Stimulated activated CD4-positive, alpha-beta T cell treated with anti-CD3 and anti-CD28 coated beads, Interleukin-12 subunit alpha, Interleukin-12 subunit beta, amount 100 ng/mL, for 24 hours (primary cell): ENCODE measurements at regions not wholly inside any gene's neighbourhood (a gene's known extent, or its start where the extent isn't known, plus 50 kb on each side); places are given as distances from the start of the nearest gene placed in this dataset.

ENCODE experiments used
- DNase-seq, 2 experiments: peaks; one replicate each; pipeline ENCODE4 v3.0.0-alpha.2; 2020; ENCODE audit warnings: low read depth in 2 of 2

DNA sequence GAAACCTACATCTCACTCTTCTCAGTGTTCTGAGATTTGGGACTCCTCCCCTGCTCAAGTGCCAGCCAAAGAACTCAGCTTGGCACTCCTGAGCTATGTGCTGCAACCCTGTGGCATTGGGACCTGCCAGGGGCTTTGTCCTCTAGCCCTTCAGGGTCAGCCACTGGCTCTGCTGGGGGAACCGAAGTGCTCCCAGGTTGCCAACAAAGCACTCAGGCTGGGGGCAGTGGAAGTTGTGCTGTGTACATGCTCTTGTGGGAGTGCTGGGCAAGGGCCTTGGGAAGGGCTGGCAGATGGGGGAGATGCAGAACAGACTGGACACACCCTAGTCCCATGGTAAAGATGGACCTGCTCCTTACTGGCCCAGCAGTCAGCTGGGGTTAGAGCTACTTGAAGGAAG lies 498.6 kb downstream of the CAAP1 start:
- DNase-seq = no peak

DNA sequence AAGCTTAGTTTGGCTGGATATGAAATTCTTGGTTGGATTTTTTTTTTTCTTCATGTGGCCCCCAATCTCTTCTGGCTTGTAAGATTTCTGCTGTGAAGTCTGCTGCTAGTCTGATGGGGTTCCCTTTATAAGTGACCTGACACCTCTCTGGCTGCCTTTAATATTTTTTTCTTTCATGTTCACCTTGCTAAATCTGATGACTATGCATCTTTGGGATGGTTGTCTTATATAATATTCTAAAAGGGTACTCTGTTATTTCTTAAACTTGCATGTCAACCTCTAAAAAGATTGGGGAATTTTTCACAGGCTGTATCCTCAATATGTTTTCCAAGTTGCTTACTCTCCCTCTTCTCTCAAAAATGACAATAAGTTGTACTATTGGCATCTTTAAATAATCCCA lies 500.0 kb downstream of the CAAP1 start:
- no peak for DNase-seq

DNA sequence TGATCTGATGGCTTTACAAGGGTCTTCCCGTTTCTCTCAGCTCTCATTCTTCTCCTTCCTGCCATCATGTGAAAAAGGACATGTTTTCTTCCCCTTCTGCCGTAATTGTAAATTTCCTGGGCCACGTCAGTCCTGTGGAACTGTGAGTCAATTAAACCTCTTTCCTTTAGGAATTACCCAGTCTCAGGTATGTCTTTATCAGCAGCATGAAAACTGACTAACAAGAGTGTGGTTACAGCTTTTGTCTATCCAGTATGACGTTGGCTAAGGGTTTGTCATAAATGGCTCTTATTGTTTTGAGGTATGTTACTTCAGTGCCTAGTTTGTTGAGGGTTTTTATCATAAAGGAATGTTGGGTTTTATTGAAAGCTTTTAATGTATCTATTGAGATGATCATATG lies 501.6 kb downstream of the CAAP1 start:
- DNase-seq = no peak

DNA sequence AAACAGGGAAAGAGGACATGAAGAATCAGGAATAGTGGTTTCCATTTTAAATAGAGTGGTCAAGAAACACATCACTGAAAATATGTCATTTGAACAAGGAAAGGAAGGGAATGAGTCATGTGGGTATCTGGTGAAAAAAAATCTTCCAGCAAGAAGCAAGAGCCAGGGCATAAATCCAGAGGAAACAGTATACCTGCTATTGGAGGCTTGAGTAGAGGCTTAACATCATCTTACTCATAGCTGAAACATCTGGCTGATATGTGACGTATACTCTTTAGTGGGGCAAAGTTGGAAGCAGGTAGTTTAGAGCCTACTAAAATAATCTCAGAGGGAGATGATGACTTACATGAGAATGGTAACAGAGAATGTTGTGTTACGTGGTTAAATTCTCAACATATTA lies 517.2 kb downstream of the CAAP1 start:
- no peak for DNase-seq

DNA sequence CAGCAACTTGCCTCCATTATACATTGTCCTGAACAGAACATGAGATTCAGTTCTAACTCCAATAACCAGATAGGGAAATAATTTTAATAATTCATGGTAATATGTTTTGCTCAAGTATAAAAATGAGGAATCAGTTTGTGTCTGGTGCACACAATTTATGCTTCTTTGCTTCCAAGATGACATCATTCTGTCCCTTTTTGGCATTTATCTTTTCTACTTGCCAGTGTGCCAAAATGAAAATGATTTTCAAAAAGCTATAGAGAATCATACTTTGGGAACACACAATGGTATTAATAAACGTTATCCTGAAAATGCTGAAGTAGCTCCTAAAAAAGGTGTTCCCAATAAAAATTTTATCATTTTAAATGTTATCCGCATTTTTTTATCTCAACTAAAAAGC lies 519.0 kb downstream of the CAAP1 start:
- no peak for DNase-seq

DNA sequence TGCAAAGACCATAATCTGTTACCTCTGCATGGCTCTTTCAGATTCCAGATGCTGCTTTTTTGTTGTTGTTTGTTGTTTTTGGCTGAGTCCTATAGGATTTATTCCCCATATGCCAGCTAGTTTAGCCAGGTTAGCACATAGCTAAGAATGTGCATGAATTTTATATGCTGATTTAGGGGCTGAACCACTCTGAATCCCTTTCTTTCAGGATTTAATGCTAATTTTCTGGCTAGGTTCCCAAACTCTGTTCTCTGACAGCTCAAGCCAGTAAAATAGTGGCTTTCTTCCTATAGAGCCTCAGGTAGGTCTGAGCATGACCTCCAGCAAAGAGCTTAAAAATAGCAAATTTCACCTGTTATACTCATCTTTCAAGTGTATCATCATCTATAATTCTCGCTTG lies 521.4 kb downstream of the CAAP1 start:
- DNase-seq = no peak

DNA sequence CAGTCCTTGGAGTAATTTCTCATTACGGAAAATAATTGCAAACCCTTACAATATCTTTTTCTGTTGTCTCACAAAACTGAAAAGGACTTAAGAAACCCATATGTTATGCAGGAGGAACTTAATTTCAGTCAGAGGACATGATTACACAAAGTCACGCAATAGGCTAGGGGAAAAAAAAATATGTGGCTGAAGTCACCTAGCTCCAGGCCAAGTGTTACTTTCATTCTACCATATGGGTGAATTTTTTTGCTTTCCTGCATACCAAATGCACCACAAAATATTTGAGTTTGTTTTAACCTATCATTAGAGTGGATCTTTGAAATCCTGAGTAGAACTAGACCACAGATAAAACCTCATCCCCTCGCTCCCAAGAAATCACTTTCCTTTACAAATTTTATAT lies 523.5 kb downstream of the CAAP1 start:
- no peak for DNase-seq

DNA sequence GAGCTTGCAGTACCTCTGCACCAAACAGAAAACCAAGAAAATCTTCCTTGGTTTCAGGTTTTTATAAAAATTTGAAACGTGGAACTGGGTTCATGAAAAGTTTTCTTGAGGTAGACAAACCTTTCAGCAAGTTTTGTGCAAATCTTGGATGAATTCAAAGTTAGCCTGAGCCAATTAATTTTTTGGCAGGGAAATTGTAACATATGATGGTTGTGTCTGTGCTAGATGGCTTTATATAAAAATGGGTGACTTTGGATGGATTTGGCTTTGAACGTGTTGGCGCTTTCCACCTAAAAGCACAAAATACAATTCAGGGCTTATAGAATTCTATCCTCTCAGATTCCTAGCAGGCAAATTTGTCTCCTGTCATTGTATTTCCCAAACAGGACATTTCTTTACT lies 524.4 kb downstream of the CAAP1 start:
- DNase-seq = no peak

DNA sequence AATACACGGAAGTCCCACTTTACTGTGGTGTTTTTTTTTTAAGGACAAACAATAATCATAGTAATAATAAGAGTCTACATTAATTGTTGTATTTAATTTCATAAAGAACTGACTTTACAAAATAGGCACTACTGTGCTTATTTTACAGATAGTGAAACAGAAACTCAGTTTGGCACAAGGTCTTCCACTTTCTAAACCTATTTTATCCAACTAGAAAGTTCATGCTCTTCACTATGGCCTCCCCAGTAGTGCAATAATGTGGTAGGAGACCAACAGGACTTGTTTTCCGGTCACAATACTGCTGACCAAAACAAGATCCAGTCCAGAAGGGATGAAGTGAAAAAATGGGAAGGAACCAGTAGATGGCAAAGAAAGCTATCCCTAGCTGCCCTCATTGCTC lies 531.6 kb downstream of the CAAP1 start:
- no peak for DNase-seq

DNA sequence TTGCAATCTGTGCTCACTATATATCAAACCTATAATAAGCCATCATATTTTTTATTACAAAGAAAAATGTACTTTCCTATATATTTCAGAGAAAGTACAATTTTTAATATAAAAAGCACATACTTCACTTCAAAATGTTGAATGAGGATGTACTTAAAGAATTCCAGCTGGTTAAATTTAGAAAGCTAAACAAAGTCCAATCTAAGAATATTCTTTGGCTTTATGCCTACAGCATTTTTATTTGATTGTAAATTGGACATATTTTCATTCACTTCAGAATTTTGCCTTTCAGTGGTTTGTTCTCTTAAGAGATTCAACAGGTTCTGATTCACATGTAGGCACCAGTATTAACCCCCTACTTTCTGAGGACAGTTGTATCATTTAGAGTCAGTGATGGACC lies 533.8 kb downstream of the CAAP1 start:
- DNase-seq = no peak

DNA sequence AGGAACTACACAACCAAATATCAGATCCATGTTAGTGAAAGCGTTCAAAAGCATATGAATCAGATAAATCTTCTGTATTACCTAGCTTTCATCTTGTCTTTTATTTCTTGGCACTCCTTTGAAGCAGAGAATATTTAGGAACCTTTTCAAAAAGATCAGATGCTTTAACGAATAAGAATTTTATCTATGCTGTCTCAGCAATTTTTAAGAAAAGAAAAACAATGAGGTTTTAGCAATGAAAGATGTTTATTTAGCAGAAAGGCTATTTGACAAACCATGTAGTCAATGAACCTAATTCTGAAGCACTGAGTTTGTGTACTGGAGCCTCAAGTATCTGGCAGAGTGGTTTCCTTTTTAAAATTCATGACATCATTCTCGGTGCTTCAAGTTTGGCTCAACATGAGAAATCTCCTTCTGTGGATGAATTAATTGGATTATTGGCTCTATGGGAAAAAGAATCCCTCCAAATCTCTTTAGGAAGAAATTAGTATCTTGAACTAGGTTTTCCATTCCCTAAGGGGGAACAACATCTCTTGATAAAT lies 534.7 kb downstream of the CAAP1 start:
- no peak for DNase-seq

DNA sequence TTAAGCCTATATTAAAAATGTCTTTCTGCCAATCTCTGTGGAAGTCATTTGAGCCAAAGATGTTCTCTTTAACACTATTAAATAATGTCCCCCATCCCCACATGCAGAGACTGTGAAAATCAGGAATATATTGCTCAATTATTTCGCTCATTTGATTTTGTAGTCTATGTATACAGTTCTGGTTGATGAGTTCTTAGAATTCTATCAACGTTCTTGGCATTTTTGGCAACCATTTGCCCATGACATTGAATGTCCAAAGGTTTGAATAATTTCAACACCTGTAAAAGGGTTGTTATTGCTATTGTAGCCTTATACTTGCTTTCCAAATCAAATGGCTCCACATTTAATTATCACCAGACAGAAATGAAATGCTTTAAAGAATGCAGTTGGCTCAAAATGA lies 536.1 kb downstream of the CAAP1 start:
- DNase-seq = no peak

DNA sequence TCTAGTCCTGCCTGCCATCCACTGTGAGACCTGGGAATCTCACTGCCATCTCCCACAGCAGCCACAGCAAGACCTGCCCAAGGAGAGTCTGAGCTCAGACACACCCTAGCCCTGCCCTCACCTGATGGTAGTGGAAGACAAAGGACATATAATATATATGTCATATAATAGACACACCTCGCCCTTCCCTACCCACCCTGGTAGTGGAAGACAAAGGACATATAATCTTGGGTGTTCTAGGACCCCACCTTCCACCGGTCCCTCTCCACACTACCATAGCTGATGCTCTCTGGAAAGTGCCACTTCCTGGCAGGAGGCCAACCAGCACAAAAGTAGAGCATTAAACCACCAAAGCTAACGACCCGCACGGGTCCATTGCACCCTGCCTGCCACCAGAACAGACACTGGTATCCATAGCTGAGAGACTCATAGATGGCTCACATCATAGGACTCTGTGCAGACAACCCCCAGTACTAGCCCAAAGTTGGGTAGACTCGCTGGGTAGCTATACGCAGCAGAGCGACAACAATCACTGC lies 545.6 kb downstream of the CAAP1 start:
- no peak for DNase-seq

DNA sequence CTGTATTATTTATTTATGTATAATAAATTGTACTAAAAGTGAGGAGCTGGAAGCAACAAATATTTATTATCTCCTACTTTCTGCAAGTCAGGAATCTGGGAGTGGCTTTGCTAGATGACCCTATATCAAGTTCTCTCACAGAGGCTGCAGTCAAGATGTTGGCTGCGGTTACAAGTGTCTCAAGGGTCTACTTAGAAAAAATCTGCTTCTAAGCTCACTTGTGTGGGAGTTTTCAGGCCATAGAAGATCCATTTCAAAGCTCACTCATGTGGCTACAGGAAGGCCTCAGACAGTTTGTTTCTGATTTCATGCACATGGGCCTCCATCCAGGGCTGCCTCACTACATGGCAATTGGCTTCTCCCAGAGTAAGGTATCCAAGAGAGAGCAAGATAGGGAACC lies 551.1 kb downstream of the CAAP1 start:
- DNase-seq = no peak

DNA sequence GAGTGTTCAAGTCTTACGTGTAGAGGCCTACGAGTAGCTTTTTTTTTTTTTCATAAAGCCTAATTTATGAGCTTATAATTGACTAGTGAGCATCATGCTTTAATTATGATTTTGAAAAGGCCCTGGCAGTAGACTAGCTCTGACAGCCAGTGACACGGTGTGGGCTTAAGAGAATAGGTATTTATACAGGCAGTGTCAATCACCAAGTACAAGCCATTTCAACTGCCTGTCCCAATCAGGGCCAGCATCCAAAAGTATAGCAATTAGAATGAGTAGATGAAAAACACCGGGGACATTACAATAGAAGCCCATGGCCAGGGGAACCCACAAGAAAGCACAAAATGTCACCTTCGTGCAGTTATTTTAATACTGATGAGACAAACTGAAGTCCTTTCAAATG lies 552.8 kb downstream of the CAAP1 start:
- DNase-seq = no peak

DNA sequence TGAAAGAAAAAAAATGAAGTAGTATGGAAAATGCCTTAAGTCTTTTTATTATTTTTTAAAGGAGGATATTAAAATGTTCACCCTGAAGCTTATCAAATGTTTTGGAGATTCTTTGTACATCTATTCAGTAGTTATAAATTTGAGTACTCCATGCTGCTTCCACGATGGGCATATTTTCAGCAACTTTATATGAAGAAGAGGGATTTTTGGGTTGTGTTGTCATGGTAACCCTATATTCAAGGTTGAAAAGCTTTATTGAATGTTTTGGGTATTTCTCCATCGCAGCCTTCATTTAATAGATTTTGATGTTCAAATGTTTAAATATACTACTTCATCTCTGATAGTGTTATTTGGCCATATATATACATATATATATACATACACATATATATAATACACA lies 557.5 kb downstream of the CAAP1 start:
- no peak for DNase-seq

DNA sequence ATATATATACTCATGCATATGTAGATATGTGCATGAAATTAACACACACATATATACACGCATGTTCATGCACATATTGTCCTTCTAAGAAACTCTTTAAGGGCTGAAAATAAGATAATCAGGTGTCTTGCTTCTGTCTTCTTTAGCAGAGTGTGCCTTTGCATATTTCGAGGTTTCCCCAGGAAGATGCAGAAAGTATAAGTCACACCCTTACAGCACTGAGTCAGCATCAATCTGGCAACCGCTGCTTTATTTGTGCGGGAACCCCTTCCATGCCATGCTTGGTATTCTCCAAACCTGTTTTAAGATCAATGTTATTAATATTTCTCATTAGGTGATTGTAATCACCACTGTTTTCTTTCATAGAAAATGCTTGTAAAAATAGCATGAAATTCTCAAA lies 557.9 kb downstream of the CAAP1 start:
- no peak for DNase-seq

DNA sequence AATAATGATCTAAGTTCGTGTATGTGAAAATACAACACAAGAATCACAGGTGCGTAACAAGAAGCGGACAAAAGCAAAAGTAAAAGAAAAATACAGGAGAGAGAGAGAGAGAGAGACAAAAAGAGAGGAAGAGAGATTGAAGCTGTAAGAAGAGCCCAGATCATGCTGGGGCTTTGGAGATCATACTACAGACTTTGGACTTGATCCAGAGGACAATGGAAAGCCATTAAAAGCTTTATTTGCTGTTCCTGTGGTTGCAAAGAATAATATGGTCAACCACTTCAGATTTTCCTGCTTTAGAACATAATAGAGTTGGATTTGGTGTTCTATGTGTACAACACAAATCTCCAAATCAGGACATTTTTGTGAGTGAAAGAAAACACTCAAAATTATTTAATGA lies 561.4 kb downstream of the CAAP1 start:
- no peak for DNase-seq

DNA sequence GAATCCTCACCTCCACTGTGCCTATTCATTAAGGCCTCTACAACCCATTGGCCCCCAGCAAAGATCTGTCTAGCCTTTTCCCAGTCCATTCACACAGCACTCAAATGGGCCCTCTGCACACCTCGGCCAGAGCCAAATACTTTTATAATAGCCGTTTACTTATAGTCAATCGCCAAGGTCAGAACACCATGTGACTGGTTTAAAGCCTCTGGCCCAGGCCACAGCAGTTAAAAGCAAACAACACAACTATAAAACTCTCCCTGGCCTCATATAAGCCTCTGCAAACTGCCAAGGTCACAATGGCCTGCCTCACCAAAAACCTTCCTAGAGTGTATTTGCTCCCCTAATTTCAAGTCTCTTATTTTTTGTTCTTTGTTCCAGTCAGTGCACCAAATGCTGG lies 562.6 kb downstream of the CAAP1 start:
- DNase-seq = no peak

DNA sequence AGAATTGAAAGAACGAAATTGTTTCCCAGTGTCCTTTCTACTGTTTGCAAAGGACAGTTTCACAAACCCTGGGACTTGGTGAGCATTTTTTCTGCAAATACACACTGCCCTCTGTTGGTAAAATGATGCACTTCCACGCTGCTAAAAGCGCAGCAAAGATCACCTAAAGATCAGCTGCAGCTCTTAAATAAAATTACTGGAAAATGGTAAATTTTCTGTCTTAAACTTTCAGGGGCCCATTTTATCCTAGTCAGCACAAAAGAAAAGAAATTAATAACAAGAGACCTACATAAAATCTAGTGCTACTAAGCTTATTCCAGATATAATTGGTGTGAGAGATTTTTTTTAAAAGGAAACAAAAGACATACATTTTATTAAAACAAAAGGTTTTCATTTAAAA lies 566.0 kb downstream of the CAAP1 start:
- DNase-seq = no peak

DNA sequence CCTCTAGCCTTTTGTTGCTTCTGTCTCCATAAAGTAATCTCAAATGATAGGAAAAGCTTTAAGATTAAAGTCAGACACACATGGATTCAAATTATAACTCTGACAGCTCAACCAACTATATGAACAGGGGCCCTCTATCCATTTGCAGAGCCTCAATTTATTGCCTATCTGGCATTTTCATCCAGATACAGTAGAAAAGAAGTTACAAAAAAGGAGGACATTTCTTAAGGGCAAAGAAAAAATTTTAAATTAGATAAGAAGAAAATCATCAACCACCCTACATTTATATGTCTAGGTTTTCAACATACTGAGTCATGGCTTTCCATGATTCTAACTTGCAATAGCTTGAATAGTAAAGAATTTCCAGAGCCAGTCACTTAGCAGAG lies 567.2 kb downstream of the CAAP1 start:
- DNase-seq = no peak

DNA sequence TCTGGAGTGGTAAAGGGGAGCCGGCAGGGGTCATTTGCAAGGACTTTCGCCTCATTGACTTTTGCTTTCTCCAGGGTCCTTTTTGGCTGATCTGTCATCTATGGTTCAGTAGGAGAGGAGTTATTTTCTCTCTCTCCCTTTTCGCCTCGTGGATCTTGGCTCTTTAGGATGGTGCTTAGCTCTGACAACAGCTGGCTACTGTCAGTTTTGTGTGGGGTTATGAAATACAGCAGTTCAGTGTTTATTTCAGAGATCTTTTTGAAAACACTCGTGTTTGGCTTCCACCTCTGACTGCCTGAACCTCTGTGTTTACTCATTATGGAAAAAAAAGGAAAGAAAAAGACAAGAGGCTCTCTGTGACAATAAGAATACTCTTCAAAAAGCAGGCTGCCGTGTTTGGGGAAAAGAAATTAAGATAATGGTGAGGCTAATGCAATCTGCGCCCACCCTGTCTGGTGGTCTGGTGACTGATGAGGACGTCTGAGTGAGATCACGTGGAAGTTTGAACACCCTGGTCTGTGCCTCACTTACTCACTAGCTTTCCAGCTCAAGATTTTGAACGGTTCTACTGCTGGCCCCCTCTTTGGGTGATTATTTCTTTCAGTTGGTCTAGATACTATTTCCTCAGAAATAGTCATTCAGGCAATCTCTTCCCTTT lies 567.7 kb downstream of the CAAP1 start:
- no peak for DNase-seq

DNA sequence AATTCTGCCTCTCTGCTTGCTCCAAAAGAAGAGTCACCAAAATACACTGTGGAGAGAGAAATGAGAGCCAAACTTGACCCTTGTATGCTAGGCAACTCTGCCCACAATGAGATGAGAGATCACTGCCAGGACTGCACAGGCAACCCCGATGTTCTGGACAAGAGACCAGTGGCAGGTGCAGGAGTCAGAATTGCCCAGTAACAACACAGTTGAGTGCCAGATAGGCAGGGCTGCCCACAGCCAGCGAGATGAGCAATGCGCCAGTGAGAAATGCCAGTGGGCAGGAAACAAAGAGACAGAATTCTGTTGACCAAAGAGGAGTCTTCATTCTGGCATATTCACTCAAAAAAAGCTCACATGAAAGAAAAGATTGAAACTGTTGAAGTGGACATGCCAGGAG lies 570.7 kb downstream of the CAAP1 start:
- DNase-seq = no peak

DNA sequence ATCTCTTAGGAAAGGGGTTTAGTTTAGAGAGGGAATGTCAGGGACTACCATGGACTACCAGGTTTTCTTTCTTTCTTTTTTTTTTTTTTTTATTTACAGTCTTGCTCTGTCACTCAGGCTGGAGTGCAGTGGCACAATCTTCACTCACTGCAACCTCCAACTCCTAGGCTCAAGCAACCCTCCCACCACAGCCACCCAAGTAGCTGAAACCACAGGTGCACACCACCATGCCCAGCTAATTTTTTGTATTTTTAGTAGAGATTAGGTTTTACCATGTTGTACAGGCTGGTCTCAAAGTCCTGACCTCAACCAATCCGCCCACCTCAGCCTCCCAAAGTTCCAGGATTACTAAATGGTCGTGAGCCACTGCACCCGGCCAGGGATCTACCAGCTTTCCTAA lies 572.7 kb downstream of the CAAP1 start:
- no peak for DNase-seq
